ENCODE measurements at regions not wholly inside any gene's neighbourhood (a gene's known extent, or its start where the extent isn't known, plus 50 kb on each side); places are given as distances from the start of the nearest gene placed in this dataset.
A peak's percentile ranks its signal among the peaks of the same experiment; 100 is the strongest.

- 87% methylated on average over 22 of the region's 27 CpGs for WGBS (ENCODE audit: insufficient coverage)
- peaks cover 3% of the 10 kb centered on the region for H3K4me1 Mint-ChIP-seq
- H3K4me3 Mint-ChIP-seq: no peak overlapping the region
These were observed 166.3 kb upstream of the ADCY1 start for GRCh38 chr7:45407730-45408408.

GRCh38 chr7:45408409-45408737 is 165.8 kb upstream of the ADCY1 start:
- Mint-ChIP-seq H3K9me3 (peaks cover 11 to 31% (median 20%) of the 10 kb centered on the region in 7 donors), H3K36me3 (no peaks in the 10 kb centered on the region), H3K27me3 (ENCODE audit: low read depth in 3 of 3) (peaks cover 3 to 13% (median 8%) of the 10 kb centered on the region in 3 donors), H3K4me1 (no peaks in the 10 kb centered on the region), H3K27ac (peak overlapping the region in 1 of 7 donors; percentile 3), H3K4me3 (peak overlapping the region in 1 of 2 donors; percentile 1)
- WGBS (ENCODE audit: insufficient coverage): 100% methylated on average over 1 of the region's 5 CpGs
- Histone ChIP-seq H3K9me3 (replicated peaks in 1 of 2; ENCODE audit: control insufficient read depth in 1 of 2, insufficient read depth in 1 of 2, low read length in 2 of 2) (peaks cover 12 to 16% of the 10 kb centered on the region in 2 donors), H4K20me1 (ENCODE audit: insufficient read depth, low read length) (no peaks in the 10 kb centered on the region), H3K27ac (ENCODE audit: low read depth in 1 of 2, low read length in 2 of 2) (no peak overlapping the region), H3K4me1 (ENCODE audit: control insufficient read depth in 1 of 2, insufficient read depth in 2 of 2, low read length in 2 of 2) (peaks cover 0 to under 1% of the 10 kb centered on the region in 2 donors), H3K4me2 (replicated peaks; ENCODE audit: extremely low read depth, low read length, poor library complexity, severe bottlenecking) (no peak overlapping the region), H3K4me3 (replicated peaks in 1 of 3; ENCODE audit: low read depth in 2 of 3, low read length in 3 of 3) (no peak overlapping the region), H3K36me3 (replicated peaks in 1 of 2; ENCODE audit: control insufficient read depth in 1 of 2, insufficient read depth in 2 of 2, low read length in 2 of 2) (no peaks in the 10 kb centered on the region), H3K27me3 (ENCODE audit: control insufficient read depth in 2 of 2, insufficient read depth in 2 of 2, low read length in 2 of 2) (no peaks in the 10 kb centered on the region), H3K9ac (ENCODE audit: insufficient read depth, low read length, poor library complexity, severe bottlenecking) (no peak overlapping the region), H2AFZ (ENCODE audit: insufficient read depth, low read depth, low read length, poor library complexity, severe bottlenecking) (no peak overlapping the region), H3K79me2 (ENCODE audit: insufficient read depth, low read length) (no peaks in the 10 kb centered on the region)
- intact Hi-C loops (cut with micrococcal nuclease): no loop called here
- no peak for DNase-seq
- no peak for TF ChIP-seq CTCF (IDR thresholded peaks at IDR 0.05)

More at GRCh38 chr7:45407730-45408408, 166.3 kb upstream of the ADCY1 start:
- Histone ChIP-seq H4K20me1 (ENCODE audit: insufficient read depth, low read length) (no peaks in the 10 kb centered on the region), H3K9me3 (replicated peaks in 1 of 2; ENCODE audit: control insufficient read depth in 1 of 2, insufficient read depth in 1 of 2, low read length in 2 of 2) (peaks cover 13 to 16% of the 10 kb centered on the region in 2 donors), H3K79me2 (ENCODE audit: insufficient read depth, low read length) (no peaks in the 10 kb centered on the region), H3K9ac (ENCODE audit: insufficient read depth, low read length, poor library complexity, severe bottlenecking) (no peak overlapping the region), H2AFZ (ENCODE audit: insufficient read depth, low read depth, low read length, poor library complexity, severe bottlenecking) (no peak overlapping the region), H3K4me2 (replicated peaks; ENCODE audit: extremely low read depth, low read length, poor library complexity, severe bottlenecking) (no peak overlapping the region), H3K27ac (ENCODE audit: low read depth in 1 of 2, low read length in 2 of 2) (no peak overlapping the region), H3K27me3 (ENCODE audit: control insufficient read depth in 2 of 2, insufficient read depth in 2 of 2, low read length in 2 of 2) (no peaks in the 10 kb centered on the region), H3K36me3 (replicated peaks in 1 of 2; ENCODE audit: control insufficient read depth in 1 of 2, insufficient read depth in 2 of 2, low read length in 2 of 2) (no peaks in the 10 kb centered on the region), H3K4me1 (ENCODE audit: control insufficient read depth in 1 of 2, insufficient read depth in 2 of 2, low read length in 2 of 2) (peaks cover 5 to 6% of the 10 kb centered on the region in 2 donors), H3K4me3 (replicated peaks in 1 of 3; ENCODE audit: low read depth in 2 of 3, low read length in 3 of 3) (no peak overlapping the region)
- peaks cover 3 to 13% (median 8%) of the 10 kb centered on the region in 3 donors for H3K27me3 Mint-ChIP-seq (ENCODE audit: low read depth in 3 of 3)
- H3K27ac Mint-ChIP-seq: no peak overlapping the region
- TF ChIP-seq CTCF (IDR thresholded peaks at IDR 0.05): no peak
- H3K36me3 Mint-ChIP-seq: no peaks in the 10 kb centered on the region
- DNase-seq: no peak
- H3K9me3 Mint-ChIP-seq: peaks cover 16 to 34% (median 22%) of the 10 kb centered on the region in 7 donors
- intact Hi-C loops (cut with micrococcal nuclease): no loop called here
